ENCODE measurements at regions not wholly inside any gene's neighbourhood (a gene's known extent, or its start where the extent isn't known, plus 50 kb on each side); places are given as distances from the start of the nearest gene placed in this dataset.

GRCh38 chr21:29486306-29486807, 187.6 kb downstream of the BACH1 start:
- no peak for TF ChIP-seq CTCF (IDR thresholded peaks at IDR 0.05)
- DNase-seq, result no peak

More at GRCh38 chr21:29486306-29486807, 187.6 kb downstream of the BACH1 start:
- H3K9me3 ChIP-seq, result no peaks in the 10 kb centered on the region
- no peak overlapping the region for H3K4me3 ChIP-seq
- H3K4me1 ChIP-seq, result peaks cover 0 to 11% (median 2%) of the 10 kb centered on the region in 3 donors
- H3K27me3 ChIP-seq, result no peaks in the 10 kb centered on the region
- FAIRE-seq (no peak), ATAC-seq (no peak)
- H3K36me3 ChIP-seq, result no peaks in the 10 kb centered on the region
- no peak overlapping the region for H3K27ac ChIP-seq
- intact Hi-C loops (cut with DNase I), result no loop called here

Measured in pancreas (tissue), 8 donors.